ENCODE measurements at regions not wholly inside any gene's neighbourhood (a gene's known extent, or its start where the extent isn't known, plus 50 kb on each side); places are given as distances from the start of the nearest gene placed in this dataset.

GRCh38 chr2:22829791-22830190 lies 555.2 kb upstream of the KLHL29 start:
- Histone ChIP-seq H3K79me1 (ENCODE audit: low read depth in 1 of 2, low read length in 2 of 2) (no peaks in the 10 kb centered on the region), H2AFZ (replicated peaks; ENCODE audit: low read length, poor library complexity) (no peak overlapping the region), H3K9me1 (ENCODE audit: insufficient read depth, low read length) (no peaks in the 10 kb centered on the region), H4K5ac (ENCODE audit: low read depth, low read length) (no peak overlapping the region), H2BK20ac (ENCODE audit: low read depth, low read length) (no peak overlapping the region), H2AK5ac (ENCODE audit: low read depth, low read length) (no peak overlapping the region), H3K4me1 (ENCODE audit: control insufficient read depth, insufficient read depth, low read length) (no peaks in the 10 kb centered on the region), H3K18ac (ENCODE audit: low read depth, low read length) (no peak overlapping the region), H3K14ac (replicated peaks; ENCODE audit: low read depth, low read length) (no peak overlapping the region), H4K20me1 (ENCODE audit: insufficient read depth, low read length) (no peaks in the 10 kb centered on the region), H3K36me3 (ENCODE audit: control insufficient read depth, insufficient read depth, low read length) (no peaks in the 10 kb centered on the region), H3K27ac (ENCODE audit: insufficient read depth, low read length) (no peak overlapping the region), H2BK5ac (ENCODE audit: low read depth, low read length, poor library complexity, severe bottlenecking) (no peak overlapping the region), H3K4me3 (ENCODE audit: insufficient read depth, low read depth, low read length) (no peak overlapping the region), H3K9me3 (ENCODE audit: control insufficient read depth, insufficient read depth, low read length) (peaks cover 12% of the 10 kb centered on the region), H3K23ac (ENCODE audit: low read depth, low read length) (no peak overlapping the region), H4K91ac (ENCODE audit: insufficient read depth, low read depth, low read length) (no peak overlapping the region), H4K8ac (ENCODE audit: low read depth in 2 of 2, low read length in 2 of 2) (no peak overlapping the region), H3K27me3 (ENCODE audit: control insufficient read depth, insufficient read depth, low read length) (no peaks in the 10 kb centered on the region), H3K4ac (ENCODE audit: low read depth, low read length) (no peak overlapping the region), H2BK120ac (ENCODE audit: low read depth, low read length) (no peak overlapping the region), H2BK15ac (ENCODE audit: low read depth, low read length) (no peak overlapping the region), H3K4me2 (ENCODE audit: low read depth, low read length) (no peak overlapping the region), H2AK9ac (replicated peaks; ENCODE audit: low read depth, low read length, poor library complexity) (no peak overlapping the region), H3K56ac (ENCODE audit: extremely low read depth, insufficient read depth, low read length) (no peak overlapping the region), H3K9ac (ENCODE audit: low read depth, low read length) (no peak overlapping the region)
- POLR2A ChIA-PET (ENCODE audit: unreplicated experiment): no interaction called here
- ATAC-seq (ENCODE audit: low read depth): no peak
- dilution Hi-C loops (cut with HindIII; ENCODE audit: low sequenced_read_pairs, unreplicated experiment) (no loop called here), in situ Hi-C loops (cut with MboI; ENCODE audit: low sequenced_read_pairs) (no loop called here), intact Hi-C loops (cut with micrococcal nuclease) (no loop called here)
- CTCF ChIA-PET: no interaction called here
- BruUV-seq (replicated peaks): no TSS peak
- no CpG with 5 or more reads among the region's 5 CpGs for WGBS, 2 experiments (ENCODE audit: extremely low coverage in 2 of 2, insufficient read length in 1 of 2)
- no peak for DNase-seq
- TF ChIP-seq USF2 (IDR thresholded peaks at IDR 0.05; ENCODE audit: low read depth, low read length) (no peak), MXI1 (IDR thresholded peaks at IDR 0.05; ENCODE audit: borderline replicate concordance, low read depth, low read length) (no peak), RFX5 (IDR thresholded peaks at IDR 0.05; ENCODE audit: low read depth, low read length) (no peak)

Data from IMR-90 (cell line).